ENCODE measurements at regions not wholly inside any gene's neighbourhood (a gene's known extent, or its start where the extent isn't known, plus 50 kb on each side); places are given as distances from the start of the nearest gene placed in this dataset.

GRCh38 chr7:49295146-49295545, 370.8 kb downstream of the CDC14C start:
- no peak for TF ChIP-seq CTCF (conservative IDR thresholded peaks at IDR 0.05)
- TF ChIP-seq ZFX (IDR thresholded peaks at IDR 0.05) = no peak

Measured in C4-2B (cell line).